Fibroblast of lung (primary cell): ENCODE measurements at regions not wholly inside any gene's neighbourhood (a gene's known extent, or its start where the extent isn't known, plus 50 kb on each side); places are given as distances from the start of the nearest gene placed in this dataset.

Source experiments
- CTCF ChIP-seq, 2 donors: IDR thresholded peaks in 1 of 2; conservative IDR thresholded peaks in 1 of 2; 1 replicate in 1 of 2; 2 replicates in 1 of 2; pipeline ENCODE4 v1.5.1; 2011 to 2012; ENCODE audit warnings: low read length in 2 of 2, control low read depth in 1 of 2, inconsistent platforms in 1 of 2, low read depth in 1 of 2, mild to moderate bottlenecking in 1 of 2
- EZH2 ChIP-seq: IDR thresholded peaks from 2 replicates; pipeline ENCODE4 v1.5.1; 2012; ENCODE audit warnings: low read length, control low read depth, mild to moderate bottlenecking; ENCODE audit errors: missing control alignments

GRCh38 chr22:23512348-23512705, 67.8 kb downstream of the IGLL1 start:
- no peak for TF ChIP-seq CTCF (conservative IDR thresholded peaks at IDR 0.05 in 1 of 2, IDR thresholded peaks at IDR 0.05 in 1 of 2; ENCODE audit: low read depth in 1 of 2, low read length in 2 of 2)
- no peak for TF ChIP-seq EZH2
